HEK293 (cell line): ENCODE measurements at regions not wholly inside any gene's neighbourhood (a gene's known extent, or its start where the extent isn't known, plus 50 kb on each side); places are given as distances from the start of the nearest gene placed in this dataset.

Experiments
- CTCF ChIA-PET: fragments of 350-600 bp; formaldehyde crosslinking; extraction: SDS; loops from one replicate; lab custom pipeline; 2021; ENCODE audit warnings: antibody characterized with exemption; lab: Yijun Ruan, JAX
- POLR2A ChIA-PET: fragments of 300-600 bp; formaldehyde crosslinking; extraction: SDS; loops from one replicate; lab custom pipeline; 2020; ENCODE audit warnings: antibody characterized with exemption, inconsistent platforms; lab: Yijun Ruan, JAX
- H3K27ac ChIP-seq: fragments of 200-500 bp; sonication (Bioruptor generic); 2 replicates; pipeline ENCODE4 v1.5.1; 2014; ENCODE audit warnings: low read depth, low read length, control low read depth, inconsistent platforms; ENCODE audit errors: extremely low read depth
- H3K36me3 ChIP-seq, 2 experiments: fragments of 200-500 bp in 1 of 2; sonication (Bioruptor generic) in 1 of 2; 1 replicate in 1 of 2; 2 replicates in 1 of 2; pipeline ENCODE4 v1.5.1; 2014 to 2017; ENCODE audit warnings: inconsistent platforms in 2 of 2, low read length in 2 of 2; ENCODE audit not compliant: control insufficient read depth in 2 of 2, insufficient read depth in 1 of 2
- H3K4me1 ChIP-seq: fragments of 200-500 bp; sonication (Bioruptor generic); 2 replicates; pipeline ENCODE4 v1.5.1; 2014; ENCODE audit warnings: mild to moderate bottlenecking, low read length, inconsistent platforms; ENCODE audit not compliant: control insufficient read depth, insufficient read depth
- H3K4me3 ChIP-seq: 2 replicates; pipeline ENCODE4 v1.5.1; 2011; ENCODE audit warnings: low read depth, mild to moderate bottlenecking, control low read depth, low read length, moderate library complexity
- H3K9me3 ChIP-seq: fragments of 200-500 bp; sonication (Bioruptor generic); 2 replicates; pipeline ENCODE4 v1.5.1; 2014; ENCODE audit warnings: low read depth, low read length, inconsistent platforms; ENCODE audit not compliant: control insufficient read depth, insufficient read depth
- BCL11A ChIP-seq: fragments of 450-650 bp; formaldehyde crosslinking; IDR thresholded peaks from 2 replicates; pipeline ENCODE4 v1.5.1; 2016; ENCODE audit warnings: low read depth, missing biosample characterization, missing genetic modification characterization
- PRDM10 ChIP-seq: fragments of 450-650 bp; formaldehyde crosslinking; IDR thresholded peaks from 2 replicates; pipeline ENCODE4 v1.5.1; 2016; ENCODE audit warnings: missing biosample characterization, missing genetic modification characterization
- SCRT2 ChIP-seq: fragments of 450-650 bp; formaldehyde crosslinking; IDR thresholded peaks from 2 replicates; pipeline ENCODE4 v1.5.1; 2016; ENCODE audit warnings: missing biosample characterization, missing genetic modification characterization
- ZEB2 ChIP-seq: fragments of 450-650 bp; formaldehyde crosslinking; IDR thresholded peaks from 2 replicates; pipeline ENCODE4 v1.5.1; 2016; ENCODE audit warnings: missing biosample characterization, missing genetic modification characterization
- ZFP41 ChIP-seq: fragments of 450-650 bp; formaldehyde crosslinking; IDR thresholded peaks from 2 replicates; pipeline ENCODE4 v1.5.1; 2016; ENCODE audit warnings: missing biosample characterization, missing genetic modification characterization, borderline replicate concordance
- ZFP69B ChIP-seq: fragments of 450-650 bp; formaldehyde crosslinking; IDR thresholded peaks from 2 replicates; pipeline ENCODE4 v1.5.1; 2016; ENCODE audit warnings: missing biosample characterization, missing genetic modification characterization
- ZNF16 ChIP-seq: fragments of 450-650 bp; formaldehyde crosslinking; IDR thresholded peaks from 2 replicates; pipeline ENCODE4 v1.5.1; 2016; ENCODE audit warnings: low read depth, missing biosample characterization, missing genetic modification characterization
- ZNF19 ChIP-seq: fragments of 450-650 bp; formaldehyde crosslinking; IDR thresholded peaks from 2 replicates; pipeline ENCODE4; 2016; ENCODE audit warnings: missing biosample characterization, missing genetic modification characterization, low read depth
- ZNF221 ChIP-seq: fragments of 450-650 bp; formaldehyde crosslinking; IDR thresholded peaks from 2 replicates; pipeline ENCODE4 v1.5.1; 2017; ENCODE audit warnings: missing biosample characterization, missing genetic modification characterization, borderline replicate concordance
- ZNF292 ChIP-seq: fragments of 450-650 bp; formaldehyde crosslinking; IDR thresholded peaks from 2 replicates; pipeline ENCODE4 v1.5.1; 2016; ENCODE audit warnings: low read depth, missing biosample characterization, missing genetic modification characterization, borderline replicate concordance
- ZNF302 ChIP-seq: fragments of 450-650 bp; formaldehyde crosslinking; IDR thresholded peaks from 2 replicates; pipeline ENCODE4 v1.5.1; 2016; ENCODE audit warnings: missing biosample characterization, missing genetic modification characterization, low read depth
- ZNF585B ChIP-seq: fragments of 450-650 bp; formaldehyde crosslinking; IDR thresholded peaks from 2 replicates; pipeline ENCODE4 v1.5.1; 2016; ENCODE audit warnings: missing biosample characterization, missing genetic modification characterization
- ZNF600 ChIP-seq: fragments of 450-650 bp; formaldehyde crosslinking; IDR thresholded peaks from 2 replicates; pipeline ENCODE4 v1.5.1; 2016; ENCODE audit warnings: missing biosample characterization, missing genetic modification characterization
- ZNF791 ChIP-seq: fragments of 450-650 bp; formaldehyde crosslinking; IDR thresholded peaks from 2 replicates; pipeline ENCODE4 v1.5.1; 2016; ENCODE audit warnings: missing biosample characterization, missing genetic modification characterization
- TF ChIP-seq, protein P1 (sequence below): fragments of 450-650 bp; formaldehyde crosslinking; IDR thresholded peaks from 2 replicates; pipeline ENCODE4 v1.5.0; 2017; ENCODE audit warnings: missing biosample characterization, missing genetic modification characterization, borderline replicate concordance

- no peak overlapping the region for H3K27ac ChIP-seq
- no peaks in the 10 kb centered on the region for H3K36me3 ChIP-seq
- no peak overlapping the region for H3K4me3 ChIP-seq
- TF ChIP-seq ZNF585B (tag by site-specific recombination): no peak
- no peak for TF ChIP-seq ZNF302 (tag by site-specific recombination)
- no peak for TF ChIP-seq BCL11A (tag by site-specific recombination)
- TF ChIP-seq, protein P1, sequence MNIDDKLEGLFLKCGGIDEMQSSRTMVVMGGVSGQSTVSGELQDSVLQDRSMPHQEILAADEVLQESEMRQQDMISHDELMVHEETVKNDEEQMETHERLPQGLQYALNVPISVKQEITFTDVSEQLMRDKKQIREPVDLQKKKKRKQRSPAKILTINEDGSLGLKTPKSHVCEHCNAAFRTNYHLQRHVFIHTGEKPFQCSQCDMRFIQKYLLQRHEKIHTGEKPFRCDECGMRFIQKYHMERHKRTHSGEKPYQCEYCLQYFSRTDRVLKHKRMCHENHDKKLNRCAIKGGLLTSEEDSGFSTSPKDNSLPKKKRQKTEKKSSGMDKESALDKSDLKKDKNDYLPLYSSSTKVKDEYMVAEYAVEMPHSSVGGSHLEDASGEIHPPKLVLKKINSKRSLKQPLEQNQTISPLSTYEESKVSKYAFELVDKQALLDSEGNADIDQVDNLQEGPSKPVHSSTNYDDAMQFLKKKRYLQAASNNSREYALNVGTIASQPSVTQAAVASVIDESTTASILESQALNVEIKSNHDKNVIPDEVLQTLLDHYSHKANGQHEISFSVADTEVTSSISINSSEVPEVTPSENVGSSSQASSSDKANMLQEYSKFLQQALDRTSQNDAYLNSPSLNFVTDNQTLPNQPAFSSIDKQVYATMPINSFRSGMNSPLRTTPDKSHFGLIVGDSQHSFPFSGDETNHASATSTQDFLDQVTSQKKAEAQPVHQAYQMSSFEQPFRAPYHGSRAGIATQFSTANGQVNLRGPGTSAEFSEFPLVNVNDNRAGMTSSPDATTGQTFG (tag by site-specific recombination): no peak
- TF ChIP-seq, all 188 proteins: peak for 0
- ChIA-PET POLR2A (no interaction called here), CTCF (interaction anchor here (0.5 kb wide), 1 partner anchor 56 kb away, joined by 4 read pairs; no protein-coding TSS in a partner anchor)
- Histone ChIP-seq H3K9me3 (no peaks in the 10 kb centered on the region), H3K4me1 (no peaks in the 10 kb centered on the region)
Measured at GRCh38 chr7:118040562-118040961, 143.4 kb upstream of the LSM8 start.

DNA sequence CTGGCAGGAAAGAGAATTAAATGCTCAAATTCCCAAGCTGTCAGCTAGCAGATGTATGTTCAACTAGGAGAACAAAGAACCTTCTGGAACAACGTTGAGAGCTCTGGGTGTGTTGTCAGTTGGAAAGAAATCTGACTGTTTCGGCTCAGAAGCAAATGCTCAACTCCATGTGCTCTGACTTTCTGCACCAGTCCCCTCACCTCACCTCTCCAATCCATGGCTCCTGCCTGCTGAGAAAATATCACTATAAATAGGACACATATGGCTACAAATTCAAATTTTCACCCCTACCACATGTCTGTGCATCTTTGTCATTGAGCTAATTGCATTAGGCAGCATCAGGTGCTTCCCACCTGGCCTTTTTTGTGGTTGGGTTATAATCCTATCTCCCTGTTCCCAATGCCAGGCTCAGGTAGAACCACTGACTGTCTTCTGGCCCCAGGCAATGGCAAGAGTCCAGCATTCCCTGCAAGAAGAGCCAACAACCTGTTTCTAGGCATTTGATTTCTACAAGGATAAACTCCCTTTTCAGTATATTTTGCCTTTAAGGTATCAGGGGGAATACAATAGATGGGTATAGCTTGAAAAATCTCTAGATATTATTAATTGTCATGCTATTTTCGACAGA, 142.6 kb upstream of the LSM8 start:
- ChIA-PET CTCF (no interaction called here), POLR2A (no interaction called here)
- Histone ChIP-seq H3K27ac (no peak overlapping the region), H3K4me3 (no peak overlapping the region), H3K4me1 (no peaks in the 10 kb centered on the region), H3K9me3 (no peaks in the 10 kb centered on the region), H3K36me3 (no peaks in the 10 kb centered on the region)
- no peak for TF ChIP-seq ZEB2 (tag by site-specific recombination)
- TF ChIP-seq ZNF19 (tag by site-specific recombination): no peak
- no peak for TF ChIP-seq ZFP69B (tag by site-specific recombination)
- TF ChIP-seq ZFP41 (tag by site-specific recombination): no peak
- no peak for TF ChIP-seq ZNF600 (tag by site-specific recombination)
- TF ChIP-seq PRDM10 (tag by site-specific recombination): no peak
- no peak for TF ChIP-seq ZNF16 (tag by site-specific recombination)
- no peak for TF ChIP-seq ZNF292 (tag by site-specific recombination)
- TF ChIP-seq ZNF221 (tag by site-specific recombination): no peak

GRCh38 chr7:118045629-118046028, 138.3 kb upstream of the LSM8 start:
- Histone ChIP-seq H3K36me3 (no peaks in the 10 kb centered on the region), H3K9me3 (no peaks in the 10 kb centered on the region), H3K27ac (no peak overlapping the region), H3K4me1 (no peaks in the 10 kb centered on the region), H3K4me3 (no peak overlapping the region)
- TF ChIP-seq SCRT2 (tag by site-specific recombination) (peak; percentile 51), ZNF791 (tag by site-specific recombination) (no peak)
- POLR2A ChIA-PET: no interaction called here
- CTCF ChIA-PET: no interaction called here
